ENCODE measurements at regions not wholly inside any gene's neighbourhood (a gene's known extent, or its start where the extent isn't known, plus 50 kb on each side); places are given as distances from the start of the nearest gene placed in this dataset.

DNA sequence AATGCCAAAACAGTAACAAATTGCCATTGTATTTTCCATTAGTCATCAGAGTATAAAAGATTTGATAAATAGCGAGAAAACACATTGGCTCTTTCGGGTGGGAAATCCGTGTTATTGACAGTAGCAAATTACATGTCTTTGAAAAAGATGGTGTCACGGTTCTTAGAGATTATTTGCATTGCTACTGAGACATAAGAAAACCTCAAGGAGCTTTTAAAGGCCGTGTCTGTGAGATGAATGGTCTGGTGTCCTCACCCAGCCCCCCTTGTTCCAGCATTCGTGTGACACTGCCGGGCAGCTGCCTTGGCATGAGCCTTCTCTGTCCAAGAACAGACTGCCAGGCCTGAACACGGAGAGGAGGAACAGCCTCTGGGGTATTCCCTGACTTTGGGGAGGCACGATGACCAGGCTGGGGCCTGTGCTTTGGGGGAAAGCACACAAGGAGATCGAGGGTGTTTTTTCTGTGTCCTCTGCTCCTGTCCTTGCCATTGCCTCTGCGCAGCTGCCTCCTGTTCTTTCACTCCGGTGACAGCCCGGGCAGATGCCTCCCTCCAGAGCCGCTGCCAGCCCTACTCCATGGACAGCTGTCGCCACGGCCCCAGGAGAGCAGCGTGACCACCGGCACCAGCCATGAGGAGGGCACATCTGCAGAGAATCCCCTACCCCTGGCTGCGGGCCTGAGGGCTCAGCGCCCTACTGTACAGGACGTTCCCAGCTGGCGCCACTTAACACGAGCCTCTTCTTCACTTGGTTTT lies 167.7 kb upstream of the CDYL start:
- TF ChIP-seq, protein P1, sequence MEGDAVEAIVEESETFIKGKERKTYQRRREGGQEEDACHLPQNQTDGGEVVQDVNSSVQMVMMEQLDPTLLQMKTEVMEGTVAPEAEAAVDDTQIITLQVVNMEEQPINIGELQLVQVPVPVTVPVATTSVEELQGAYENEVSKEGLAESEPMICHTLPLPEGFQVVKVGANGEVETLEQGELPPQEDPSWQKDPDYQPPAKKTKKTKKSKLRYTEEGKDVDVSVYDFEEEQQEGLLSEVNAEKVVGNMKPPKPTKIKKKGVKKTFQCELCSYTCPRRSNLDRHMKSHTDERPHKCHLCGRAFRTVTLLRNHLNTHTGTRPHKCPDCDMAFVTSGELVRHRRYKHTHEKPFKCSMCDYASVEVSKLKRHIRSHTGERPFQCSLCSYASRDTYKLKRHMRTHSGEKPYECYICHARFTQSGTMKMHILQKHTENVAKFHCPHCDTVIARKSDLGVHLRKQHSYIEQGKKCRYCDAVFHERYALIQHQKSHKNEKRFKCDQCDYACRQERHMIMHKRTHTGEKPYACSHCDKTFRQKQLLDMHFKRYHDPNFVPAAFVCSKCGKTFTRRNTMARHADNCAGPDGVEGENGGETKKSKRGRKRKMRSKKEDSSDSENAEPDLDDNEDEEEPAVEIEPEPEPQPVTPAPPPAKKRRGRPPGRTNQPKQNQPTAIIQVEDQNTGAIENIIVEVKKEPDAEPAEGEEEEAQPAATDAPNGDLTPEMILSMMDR (conservative IDR thresholded peaks at IDR 0.05 in 1 of 2, IDR thresholded peaks at IDR 0.05 in 1 of 2; ENCODE audit: extremely low read depth in 1 of 2, insufficient read depth in 1 of 2, low read depth in 1 of 2, low read length in 2 of 2), result no peak
- no peak for TF ChIP-seq EZH2 (IDR thresholded peaks at IDR 0.05; ENCODE audit: borderline replicate concordance, low read length)
